ENCODE measurements at regions not wholly inside any gene's neighbourhood (a gene's known extent, or its start where the extent isn't known, plus 50 kb on each side); places are given as distances from the start of the nearest gene placed in this dataset.

- no peaks in the 10 kb centered on the region for H3K27me3 ChIP-seq (ENCODE audit: control insufficient read depth in 3 of 3, insufficient read depth in 3 of 3, low read length in 2 of 3)
- WGBS, 2 donors = 78 to 82% methylated on average over 3 of the region's 3 CpGs
- TF ChIP-seq CTCF (IDR thresholded peaks at IDR 0.05; ENCODE audit: control extremely low read depth, extremely low read depth) = no peak
- ATAC-seq (ENCODE audit: insufficient read depth, low FRiP score) (peak; percentile 81), DNase-seq (peak; percentile 16 to 55 (median 36))
- H3K36me3 ChIP-seq (ENCODE audit: control insufficient read depth in 4 of 4, insufficient read depth in 4 of 4, low read length in 4 of 4) = no peaks in the 10 kb centered on the region
- H3K9ac ChIP-seq (ENCODE audit: insufficient read depth in 1 of 2, low read length in 2 of 2) = no peak overlapping the region
- no peak overlapping the region for H3K4me3 ChIP-seq
- no peak overlapping the region for H3K27ac ChIP-seq (ENCODE audit: low read depth in 1 of 2, low read length in 1 of 2)
- H3K4me1 ChIP-seq (ENCODE audit: control insufficient read depth in 5 of 5, insufficient read depth in 5 of 5, low read length in 5 of 5) = peaks cover 0 to 2% (median 0%) of the 10 kb centered on the region in 5 donors
- peaks cover 0 to 2% (median 0%) of the 10 kb centered on the region in 4 donors for H3K9me3 ChIP-seq (ENCODE audit: control insufficient read depth in 4 of 4, insufficient read depth in 3 of 4, low read length in 3 of 4)
Observed at GRCh38 chr2:222034058-222034457, 264.7 kb downstream of the PAX3 start.

- 71 to 79% methylated on average over 2 of the region's 2 CpGs for WGBS, 2 donors
- TF ChIP-seq CTCF (IDR thresholded peaks at IDR 0.05; ENCODE audit: control extremely low read depth, extremely low read depth) = no peak
- H3K9me3 ChIP-seq (ENCODE audit: control insufficient read depth in 4 of 4, insufficient read depth in 3 of 4, low read length in 3 of 4) = peaks cover 0 to 2% (median 0%) of the 10 kb centered on the region in 4 donors
- H3K27ac ChIP-seq (ENCODE audit: low read depth in 1 of 2, low read length in 1 of 2) = peak overlapping the region in 1 of 2 donors; percentile 74
- no peaks in the 10 kb centered on the region for H3K27me3 ChIP-seq (ENCODE audit: control insufficient read depth in 3 of 3, insufficient read depth in 3 of 3, low read length in 2 of 3)
- peaks cover 0 to 2% (median 0%) of the 10 kb centered on the region in 5 donors for H3K4me1 ChIP-seq (ENCODE audit: control insufficient read depth in 5 of 5, insufficient read depth in 5 of 5, low read length in 5 of 5)
- DNase-seq (no peak), ATAC-seq (ENCODE audit: insufficient read depth, low FRiP score) (no peak)
- H3K9ac ChIP-seq (ENCODE audit: insufficient read depth in 1 of 2, low read length in 2 of 2) = no peak overlapping the region
- no peaks in the 10 kb centered on the region for H3K36me3 ChIP-seq (ENCODE audit: control insufficient read depth in 4 of 4, insufficient read depth in 4 of 4, low read length in 4 of 4)
- H3K4me3 ChIP-seq = no peak overlapping the region
Observed at GRCh38 chr2:222033541-222033940, 265.3 kb downstream of the PAX3 start.

- H3K4me1 ChIP-seq (ENCODE audit: control insufficient read depth in 5 of 5, insufficient read depth in 5 of 5, low read length in 5 of 5) = no peaks in the 10 kb centered on the region
- peaks cover 0 to 7% (median 4%) of the 10 kb centered on the region in 3 donors for H3K27me3 ChIP-seq (ENCODE audit: control insufficient read depth in 3 of 3, insufficient read depth in 3 of 3, low read length in 2 of 3)
- DNase-seq (no peak), ATAC-seq (ENCODE audit: insufficient read depth, low FRiP score) (no peak)
- no peaks in the 10 kb centered on the region for H3K9me3 ChIP-seq (ENCODE audit: control insufficient read depth in 4 of 4, insufficient read depth in 3 of 4, low read length in 3 of 4)
- H3K36me3 ChIP-seq (ENCODE audit: control insufficient read depth in 4 of 4, insufficient read depth in 4 of 4, low read length in 4 of 4) = no peaks in the 10 kb centered on the region
- TF ChIP-seq CTCF (IDR thresholded peaks at IDR 0.05; ENCODE audit: control extremely low read depth, extremely low read depth) = no peak
- no peak overlapping the region for H3K27ac ChIP-seq (ENCODE audit: low read depth in 1 of 2, low read length in 1 of 2)
- no peak overlapping the region for H3K9ac ChIP-seq (ENCODE audit: insufficient read depth in 1 of 2, low read length in 2 of 2)
- WGBS, 2 donors = 49 to 68% methylated on average over 3 of the region's 3 CpGs
- no peak overlapping the region for H3K4me3 ChIP-seq
Observed at GRCh38 chr2:222025881-222026271, 272.9 kb downstream of the PAX3 start.

Data from lung (tissue), 11 donors.